ENCODE measurements at regions not wholly inside any gene's neighbourhood (a gene's known extent, or its start where the extent isn't known, plus 50 kb on each side); places are given as distances from the start of the nearest gene placed in this dataset.

DNA sequence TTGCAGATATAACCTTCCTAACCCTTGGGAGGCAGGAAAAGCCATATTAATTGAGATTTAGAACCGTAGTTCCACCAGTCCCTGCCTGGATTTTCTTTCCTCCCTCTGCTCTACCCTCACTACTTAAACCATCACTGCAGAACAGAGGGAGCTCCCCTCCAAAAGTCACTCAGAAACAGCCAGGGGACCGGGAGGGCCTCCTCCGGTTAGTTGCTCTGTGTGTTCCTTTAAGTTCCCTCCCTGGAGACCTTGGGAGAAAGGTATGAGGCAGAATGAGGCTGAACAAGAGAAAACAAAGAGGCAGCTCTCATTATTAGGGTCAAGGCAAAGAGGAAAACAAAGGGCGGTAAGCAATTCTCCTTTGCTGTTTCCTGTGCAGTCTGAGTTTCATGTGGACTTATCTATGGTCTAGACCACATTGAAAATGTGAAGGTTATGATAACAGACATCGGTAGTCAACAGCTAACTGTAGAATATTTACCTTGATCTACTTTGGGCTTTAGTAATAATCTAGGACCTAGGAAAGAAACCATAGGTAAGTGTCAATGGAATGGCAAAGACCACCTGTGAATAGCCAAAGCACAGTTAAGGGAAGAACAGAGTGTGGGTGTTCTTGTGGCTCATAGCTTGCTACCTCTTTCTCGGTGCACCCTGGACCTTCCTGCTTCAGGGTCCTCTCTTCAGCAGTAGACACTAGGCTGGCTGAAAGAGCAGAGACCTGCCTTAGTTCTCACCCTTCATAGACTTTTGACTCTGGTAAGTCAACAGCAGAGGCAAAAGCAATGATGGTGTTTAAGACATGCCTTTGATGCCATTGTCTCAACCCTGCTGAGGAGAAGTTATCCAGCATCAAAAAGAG, 250.9 kb upstream of the CITED2 start:
- in situ Hi-C loops (cut with HindIII; ENCODE audit: low sequenced_read_pairs) = no loop called here

DNA sequence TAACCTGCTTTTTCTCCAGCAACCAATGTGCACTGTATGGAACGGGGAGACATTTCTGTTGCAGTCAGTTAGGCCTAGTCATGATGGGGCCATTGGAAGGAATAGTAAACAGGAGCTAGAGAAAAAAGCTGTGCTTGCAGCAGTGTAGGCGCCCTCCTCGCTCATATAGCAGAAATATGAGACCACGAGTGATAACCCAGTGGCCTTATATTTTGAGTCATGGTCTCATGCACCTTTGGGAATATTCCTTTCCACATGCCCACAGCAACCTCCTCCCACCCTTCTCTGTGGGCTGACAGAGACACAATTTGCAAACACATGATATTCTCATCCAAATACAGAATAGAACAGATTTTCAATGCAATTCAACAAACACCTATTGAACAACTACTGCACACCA, 248.9 kb upstream of the CITED2 start:
- in situ Hi-C loops (cut with HindIII; ENCODE audit: low sequenced_read_pairs) = no loop called here

- in situ Hi-C loops (cut with HindIII; ENCODE audit: low sequenced_read_pairs) = no loop called here
These were observed 239.0 kb upstream of the CITED2 start for GRCh38 chr6:139613496-139613895.

GRCh38 chr6:139612135-139612465, 237.7 kb upstream of the CITED2 start:
- in situ Hi-C loops (cut with HindIII; ENCODE audit: low sequenced_read_pairs) = no loop called here

GRCh38 chr6:139611327-139612134, 237.1 kb upstream of the CITED2 start:
- in situ Hi-C loops (cut with HindIII; ENCODE audit: low sequenced_read_pairs) = no loop called here

DNA sequence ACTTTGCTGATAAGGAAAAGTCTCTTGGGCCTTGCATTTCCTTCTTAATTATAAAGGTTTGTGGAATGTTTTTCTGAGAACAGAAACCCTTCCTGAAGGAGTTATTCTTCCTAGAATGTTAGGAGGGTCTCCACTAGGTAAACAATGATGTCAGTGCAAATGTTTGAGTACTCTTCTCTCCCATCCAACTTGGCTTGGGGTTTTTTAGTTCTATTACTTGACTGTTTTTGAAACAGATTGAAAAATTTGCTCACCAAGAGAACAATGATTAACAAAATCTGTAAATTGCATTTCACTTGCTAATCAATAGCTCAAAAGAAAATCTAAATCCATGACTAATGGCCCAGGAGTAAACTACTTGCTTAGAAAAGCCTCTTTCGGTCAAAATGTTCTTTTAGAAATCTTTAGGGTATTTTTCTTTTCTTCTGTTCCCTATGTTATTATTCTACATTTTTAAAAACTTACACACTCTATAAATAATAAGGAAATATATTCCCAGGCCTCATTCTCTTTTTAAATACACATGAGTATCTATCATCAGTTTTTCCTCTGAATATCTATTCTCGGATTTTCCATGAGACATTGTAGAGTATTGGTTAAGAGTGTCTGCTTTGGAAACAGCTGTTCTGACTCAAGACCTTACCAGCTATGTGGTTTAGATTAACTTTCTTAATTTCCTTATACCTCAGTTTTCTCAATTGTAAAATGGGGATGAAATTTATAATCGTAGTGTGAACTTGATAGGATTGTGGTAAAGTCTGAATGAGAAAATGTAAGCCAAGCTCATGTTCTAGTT, 234.2 kb upstream of the CITED2 start:
- in situ Hi-C loops (cut with HindIII; ENCODE audit: low sequenced_read_pairs) = no loop called here

DNA sequence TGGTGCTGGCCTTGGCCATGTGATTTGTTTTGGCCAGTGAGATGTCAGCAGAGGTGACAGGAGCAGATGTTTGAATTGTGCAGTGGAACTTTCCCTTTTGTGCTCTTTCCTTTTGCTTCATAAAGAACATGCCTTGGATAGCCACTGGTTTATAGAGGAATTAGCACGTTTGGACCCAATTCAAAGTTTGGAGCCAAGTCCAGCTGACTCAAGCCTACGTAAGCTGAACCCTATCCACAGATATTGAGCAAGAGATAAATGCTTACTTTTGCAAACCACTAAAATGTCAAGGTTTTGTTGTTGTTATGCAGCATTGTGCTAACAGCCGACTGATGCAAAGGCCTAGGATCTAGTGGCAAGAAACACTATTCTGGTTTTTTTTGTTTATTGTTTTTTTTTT, 230.9 kb upstream of the CITED2 start:
- in situ Hi-C loops (cut with HindIII; ENCODE audit: low sequenced_read_pairs) = no loop called here

DNA sequence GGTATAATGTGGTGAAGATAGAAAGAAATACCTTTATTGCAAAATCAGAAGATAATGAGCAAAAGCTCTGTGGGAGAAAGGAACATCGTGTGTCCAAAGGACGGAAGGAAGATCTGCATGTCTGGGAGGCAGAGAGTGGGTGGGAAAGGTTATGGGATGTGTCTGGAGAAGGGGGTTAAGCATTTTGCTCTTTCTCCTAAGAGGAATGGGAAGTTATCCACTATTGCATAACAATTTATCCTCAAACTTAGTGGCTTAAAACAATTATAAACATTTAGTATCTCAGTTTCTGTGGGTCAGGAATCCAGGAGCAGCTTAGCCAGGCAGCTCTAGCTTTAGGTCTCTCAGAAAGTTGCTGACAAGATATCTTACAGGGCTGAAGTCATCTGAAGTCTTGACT, 229.1 kb upstream of the CITED2 start:
- in situ Hi-C loops (cut with HindIII; ENCODE audit: low sequenced_read_pairs) = no loop called here

GRCh38 chr6:139602577-139602976, 228.1 kb upstream of the CITED2 start:
- in situ Hi-C loops (cut with HindIII; ENCODE audit: low sequenced_read_pairs) = no loop called here

DNA sequence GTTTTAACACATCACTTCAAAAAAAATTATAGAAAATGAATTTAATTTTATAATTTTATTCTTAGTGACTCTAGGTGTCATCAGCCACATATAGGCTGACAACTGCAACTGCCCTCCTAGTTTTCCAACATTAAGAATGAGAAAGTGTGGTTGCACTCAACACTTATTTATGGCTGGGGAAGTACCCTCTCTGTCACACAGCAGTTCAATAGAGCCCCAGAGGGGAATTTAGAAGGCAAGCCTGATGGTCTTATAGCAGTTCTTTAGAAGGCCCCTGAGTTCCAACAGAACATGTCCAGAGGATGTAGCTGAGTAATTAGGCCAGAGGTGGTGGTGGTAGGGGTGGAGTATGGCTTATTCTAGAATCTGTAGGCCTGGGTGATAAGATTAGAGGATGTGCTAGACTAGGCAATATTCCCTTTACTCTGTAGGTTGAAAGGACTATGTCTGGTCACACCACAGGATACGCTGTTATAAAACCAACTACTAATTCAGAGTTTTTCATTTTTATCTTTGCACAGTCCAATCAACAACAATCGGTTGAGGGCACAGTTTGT, 226.5 kb upstream of the CITED2 start:
- in situ Hi-C loops (cut with HindIII; ENCODE audit: low sequenced_read_pairs) = no loop called here

DNA sequence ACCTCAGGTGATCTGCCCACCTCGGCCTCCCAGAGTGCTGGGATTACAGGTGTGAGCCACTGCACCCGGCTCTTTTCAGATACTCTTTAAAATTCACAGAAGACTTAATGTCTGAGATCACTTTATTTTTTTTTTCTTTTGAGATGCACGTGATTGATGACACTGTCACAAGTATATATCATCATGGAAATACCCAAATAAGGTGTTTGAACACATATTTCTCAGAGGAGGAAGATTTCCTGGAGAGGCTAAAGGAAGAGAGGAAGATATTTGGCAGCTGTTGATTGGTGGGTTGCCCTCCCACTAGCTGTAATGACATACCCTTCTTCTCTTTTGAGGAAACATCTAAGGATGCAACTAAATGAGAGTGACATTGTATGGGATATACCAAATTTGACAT, 225.9 kb upstream of the CITED2 start:
- in situ Hi-C loops (cut with HindIII; ENCODE audit: low sequenced_read_pairs) = no loop called here

DNA sequence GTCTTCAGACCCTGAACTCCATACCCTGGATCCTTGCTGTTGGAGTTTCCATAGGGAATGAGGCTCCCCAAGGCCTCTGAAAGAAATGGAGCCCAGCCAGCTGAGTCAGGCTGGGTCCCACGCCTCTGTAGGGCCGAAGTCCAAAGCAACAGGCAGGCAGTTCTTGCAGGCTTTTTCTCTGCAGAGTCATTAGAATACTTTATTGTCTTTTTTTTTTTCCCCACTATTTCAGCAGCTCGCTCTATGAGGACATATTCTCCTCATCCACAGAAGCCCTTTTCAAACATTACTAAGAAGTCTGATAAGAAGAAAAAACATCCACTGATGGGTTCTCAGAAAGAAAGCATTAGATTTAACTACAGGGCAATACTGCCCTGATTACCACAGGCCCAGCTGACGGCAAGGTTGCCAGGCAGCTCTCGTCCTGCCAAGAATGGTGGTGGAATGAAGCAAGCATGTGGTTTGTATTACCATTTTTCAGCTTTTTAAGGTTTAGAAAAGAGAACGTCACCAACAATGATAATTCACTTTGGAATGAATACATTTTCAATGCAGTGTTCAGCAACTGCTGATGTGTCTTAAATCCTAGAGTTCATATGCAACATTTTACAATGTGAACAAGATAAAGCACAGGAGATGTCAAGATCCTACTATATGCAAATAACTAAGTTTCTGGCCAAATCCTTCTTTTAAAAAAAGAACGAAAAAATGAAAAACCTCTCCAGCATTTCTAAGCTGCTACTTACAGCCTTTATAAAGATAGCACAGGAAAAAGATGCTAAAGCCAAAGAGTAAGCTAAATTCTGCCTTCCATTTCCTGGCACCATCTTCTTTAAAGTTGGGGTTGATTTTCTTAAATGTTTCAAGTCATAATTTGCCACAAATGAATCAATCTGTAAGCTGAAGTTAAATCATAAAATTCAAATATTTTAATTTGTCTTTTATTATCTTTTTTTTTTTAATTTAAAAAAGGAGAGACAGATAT, 223.6 kb upstream of the CITED2 start:
- in situ Hi-C loops (cut with HindIII; ENCODE audit: low sequenced_read_pairs) = no loop called here

DNA sequence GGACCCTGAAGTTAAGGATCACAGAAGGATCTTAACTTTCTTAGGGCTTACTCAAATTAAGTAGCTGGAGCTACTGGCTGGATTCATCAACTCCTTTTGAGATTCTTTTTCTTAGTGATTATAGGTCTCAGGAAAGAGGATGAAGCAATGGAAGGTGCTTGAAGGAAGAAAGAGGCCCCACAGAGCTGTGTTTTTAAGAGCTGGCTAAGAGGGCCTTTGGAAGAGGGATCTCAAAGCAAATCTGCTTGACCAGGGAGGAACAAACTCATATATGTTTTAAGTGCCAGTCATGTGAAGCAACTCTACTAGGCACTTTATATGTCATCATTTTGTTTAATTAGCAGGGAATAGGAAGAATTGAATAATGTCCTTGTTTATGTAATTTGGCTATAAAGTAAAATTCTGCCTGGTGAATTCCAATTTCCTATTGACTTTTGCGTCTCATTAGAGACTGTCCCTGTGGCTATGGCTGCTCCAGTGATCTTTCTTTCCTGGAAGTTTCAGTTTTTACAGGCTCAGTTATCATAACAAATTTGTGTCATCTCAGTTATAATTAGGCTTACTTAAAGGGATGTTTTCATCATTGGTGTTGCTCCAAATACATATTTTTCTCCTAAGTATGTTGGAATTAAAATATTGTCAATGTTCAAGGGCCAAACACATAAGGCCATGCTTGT, 222.8 kb upstream of the CITED2 start:
- in situ Hi-C loops (cut with HindIII; ENCODE audit: low sequenced_read_pairs) = no loop called here

DNA sequence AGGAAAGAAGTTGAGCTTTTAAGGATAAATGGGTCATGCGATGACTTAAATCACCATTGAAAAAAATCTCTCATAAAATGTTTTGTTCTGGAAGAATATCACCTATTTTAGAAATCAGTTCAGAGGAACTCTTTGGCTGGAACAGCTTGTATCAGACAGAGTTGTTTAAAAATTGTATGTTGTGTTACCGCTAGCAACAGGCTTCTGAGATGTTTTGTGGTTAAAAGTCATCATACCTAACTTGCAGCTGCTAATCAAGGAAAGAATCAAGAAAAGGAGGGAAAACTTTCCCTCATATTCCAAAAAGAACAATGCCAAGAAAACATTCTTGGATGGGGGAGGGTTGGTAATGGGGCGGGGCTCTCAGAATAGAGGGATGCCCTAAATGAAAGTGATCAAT, 220.7 kb upstream of the CITED2 start:
- in situ Hi-C loops (cut with HindIII; ENCODE audit: low sequenced_read_pairs) = no loop called here

- in situ Hi-C loops (cut with HindIII; ENCODE audit: low sequenced_read_pairs) = no loop called here
These were observed 220.0 kb upstream of the CITED2 start for GRCh38 chr6:139594333-139594965.

DNA sequence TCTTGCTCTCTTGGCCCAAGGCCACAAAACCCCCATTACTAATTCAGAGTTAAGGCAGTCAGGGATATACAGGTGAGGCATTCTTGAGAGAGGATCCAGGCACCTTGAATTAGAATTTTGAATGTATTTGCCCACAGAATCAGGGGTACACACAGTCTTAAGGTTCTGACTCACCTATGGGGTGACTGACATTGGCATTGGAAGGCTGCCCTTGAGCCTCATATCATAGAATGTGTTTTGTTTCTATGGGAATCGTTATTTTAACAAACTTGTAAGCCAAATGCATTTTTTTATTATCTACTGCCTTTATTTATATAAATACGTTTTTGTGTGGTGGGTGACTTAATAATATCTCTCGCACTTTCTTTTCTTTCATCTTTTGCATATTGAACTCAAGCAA, 218.6 kb upstream of the CITED2 start:
- in situ Hi-C loops (cut with HindIII; ENCODE audit: low sequenced_read_pairs) = no loop called here

- in situ Hi-C loops (cut with HindIII; ENCODE audit: low sequenced_read_pairs) = no loop called here
These were observed 217.6 kb upstream of the CITED2 start for GRCh38 chr6:139592011-139592410.

DNA sequence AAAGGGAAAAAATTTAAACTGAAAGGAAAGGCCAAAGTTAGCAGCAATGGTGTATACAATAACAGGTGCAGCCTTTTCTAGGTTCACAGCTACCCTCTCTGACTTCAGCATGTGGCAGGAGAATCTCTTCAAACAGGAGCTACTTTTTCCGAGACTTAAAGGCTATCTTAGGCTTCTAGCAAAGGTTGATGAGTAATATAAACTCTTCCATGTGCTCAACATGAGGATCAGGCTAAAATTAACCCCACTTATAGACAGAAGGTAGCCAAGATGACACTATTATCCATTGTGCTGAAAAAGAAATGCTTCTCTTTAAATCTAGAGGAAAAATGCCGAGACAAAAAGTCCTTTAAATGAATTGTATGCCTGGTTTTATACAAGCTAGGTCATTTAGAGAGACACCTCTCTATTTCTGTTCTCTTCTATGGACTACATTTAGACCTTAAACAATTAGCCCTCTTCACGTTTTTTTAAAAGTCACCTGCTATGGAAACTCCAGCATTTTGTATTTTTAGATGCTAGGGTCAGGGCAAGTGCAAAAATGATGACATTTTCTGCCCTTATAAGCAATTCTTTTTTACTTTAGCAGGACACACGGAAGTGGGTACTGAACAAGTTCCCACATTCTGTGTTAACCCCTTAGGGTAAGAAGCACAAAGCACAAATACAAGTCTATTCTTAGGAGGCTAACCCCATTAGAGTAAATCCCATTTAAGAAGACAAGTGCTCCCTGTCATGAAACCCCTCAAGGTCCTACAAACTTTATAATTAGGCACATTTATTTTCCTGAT, 216.8 kb upstream of the CITED2 start:
- in situ Hi-C loops (cut with HindIII; ENCODE audit: low sequenced_read_pairs) = no loop called here

Measured in DLD1 (cell line).